H1 (cell line): ENCODE measurements at regions not wholly inside any gene's neighbourhood (a gene's known extent, or its start where the extent isn't known, plus 50 kb on each side); places are given as distances from the start of the nearest gene placed in this dataset.
A peak's percentile ranks its signal among the peaks of the same experiment; 100 is the strongest.

ENCODE experiments used
- CTCF ChIA-PET: fragments of 300-600 bp; sonication (Branson Sonifier 250); formaldehyde crosslinking; loops from one replicate; lab custom pipeline; 2021; ENCODE audit not compliant: partially characterized antibody; lab: Charles Lee
- POLR2A ChIA-PET: fragments of 300-600 bp; sonication (Branson Sonifier 250); formaldehyde crosslinking; loops from one replicate; lab custom pipeline; 2021; ENCODE audit warnings: inconsistent platforms; ENCODE audit not compliant: partially characterized antibody; lab: Charles Lee
- DNase-seq, 2 experiments: peaks; one replicate each; pipeline versions ENCODE4 v3.0.0 to v3.0.0-alpha.2; 2010 to 2022; ENCODE audit warnings: low spot score in 2 of 2, low read depth in 1 of 2, mixed read lengths in 1 of 2
- FAIRE-seq: peaks from 2 replicates; lab custom pipeline; 2011; peaks lifted over from hg19 to GRCh38; lab: Jason Lieb, UNC
- H2AFZ ChIP-seq: 2 replicates; pipeline ENCODE4 v1.8.1; 2012; ENCODE audit warnings: low read length, inconsistent platforms
- H2AK5ac ChIP-seq: 2 replicates; pipeline ENCODE4 v1.6.1; 2013; ENCODE audit warnings: low read depth, low read length
- H2BK120ac ChIP-seq: replicated peaks from 2 replicates; pipeline ENCODE3; 2013; ENCODE audit warnings: low read depth, low read length, inconsistent platforms
- H2BK12ac ChIP-seq: 2 replicates; pipeline ENCODE4 v1.6.1; 2013; ENCODE audit warnings: low read depth, low read length
- H2BK15ac ChIP-seq: 2 replicates; pipeline ENCODE4 v1.6.1; 2013; ENCODE audit warnings: low read length
- H2BK20ac ChIP-seq: 2 replicates; pipeline ENCODE4 v1.6.1; 2013; ENCODE audit warnings: low read length
- H2BK5ac ChIP-seq: 2 replicates; pipeline ENCODE4 v1.6.1; 2013; ENCODE audit warnings: low read depth, low read length
- H3K14ac ChIP-seq: 2 replicates; pipeline ENCODE4 v1.6.1; 2013; ENCODE audit warnings: inconsistent platforms; ENCODE audit not compliant: insufficient read length
- H3K18ac ChIP-seq: 2 replicates; pipeline ENCODE4 v1.6.1; 2013; ENCODE audit warnings: low read length; ENCODE audit errors: extremely low read depth
- H3K23ac ChIP-seq: 2 replicates; pipeline ENCODE4 v1.6.1; 2013; ENCODE audit warnings: inconsistent platforms; ENCODE audit not compliant: insufficient read length
- H3K23me2 ChIP-seq: 2 replicates; pipeline ENCODE4 v1.6.1; 2013; ENCODE audit warnings: low read depth, low read length
- H3K27ac ChIP-seq: 2 replicates; pipeline ENCODE4 v1.6.1; 2011; ENCODE audit warnings: low read depth, low read length, inconsistent platforms
- H3K27me3 ChIP-seq, 4 experiments: replicated peaks in 1 of 4; 1 replicate in 1 of 4; 2 replicates in 3 of 4; pipeline versions ENCODE4 v1.6.1 to v1.8.1; 2011 to 2013; ENCODE audit warnings: low read length in 3 of 4, mild to moderate bottlenecking in 3 of 4, inconsistent platforms in 2 of 4, mixed read lengths in 2 of 4, moderate library complexity in 1 of 4; ENCODE audit not compliant: control insufficient read depth in 3 of 4, insufficient read depth in 3 of 4; ENCODE audit errors: extremely low read depth in 1 of 4
- H3K36me3 ChIP-seq, 4 experiments: 2 replicates each; pipeline versions ENCODE4 v1.6.1 to v1.8.1; 2011 to 2013; ENCODE audit warnings: mild to moderate bottlenecking in 4 of 4, low read length in 3 of 4, moderate library complexity in 2 of 4, control low read depth in 1 of 4, inconsistent platforms in 1 of 4; ENCODE audit not compliant: insufficient read depth in 4 of 4, control insufficient read depth in 2 of 4
- H3K4ac ChIP-seq: replicated peaks from 2 replicates; pipeline ENCODE3; 2013; ENCODE audit warnings: low read length, low read depth, mixed read lengths, inconsistent platforms; ENCODE audit not compliant: insufficient read length
- H3K4me1 ChIP-seq, 4 experiments: replicated peaks in 1 of 4; 1 replicate in 1 of 4; 2 replicates in 3 of 4; pipeline versions ENCODE4 v1.6.1 to v1.8.1; 2011 to 2013; ENCODE audit warnings: low read length in 3 of 4, inconsistent platforms in 2 of 4, mixed read lengths in 1 of 4; ENCODE audit not compliant: insufficient read depth in 4 of 4, control insufficient read depth in 3 of 4
- H3K4me2 ChIP-seq, 2 experiments: 2 replicates each; pipeline versions ENCODE4 v1.6.1 to v1.8.1; 2011 to 2013; ENCODE audit warnings: low read depth in 2 of 2, low read length in 2 of 2, control low read depth in 1 of 2, inconsistent platforms in 1 of 2, mild to moderate bottlenecking in 1 of 2; ENCODE audit not compliant: insufficient read depth in 1 of 2
- H3K4me3 ChIP-seq, 4 experiments: fragments of 200-600, 300-600 bp in 1 of 4; sonication (generic), shearing (Covaris generic), sonication (Bioruptor Twin) in 1 of 4; 2 replicates each; pipeline versions ENCODE4 v1.5.1 to v1.8.1; 2011 to 2016; ENCODE audit warnings: low read length in 4 of 4, low read depth in 3 of 4, control low read depth in 2 of 4, inconsistent platforms in 2 of 4, mild to moderate bottlenecking in 2 of 4, mixed read lengths in 1 of 4, moderate library complexity in 1 of 4; ENCODE audit not compliant: insufficient read depth in 2 of 4; ENCODE audit errors: extremely low read depth in 1 of 4
- H3K56ac ChIP-seq: replicated peaks from 2 replicates; pipeline ENCODE3; 2013; ENCODE audit warnings: low read depth, mild to moderate bottlenecking, mixed read lengths, low read length, inconsistent platforms; ENCODE audit not compliant: insufficient read length
- H3K79me1 ChIP-seq: 2 replicates; pipeline ENCODE4 v1.6.1; 2013; ENCODE audit warnings: low read depth, low read length, control low read depth
- H3K79me2 ChIP-seq, 2 experiments: 2 replicates each; pipeline versions ENCODE4 v1.6.1 to v1.8.1; 2012 to 2013; ENCODE audit warnings: low read length in 2 of 2, mild to moderate bottlenecking in 2 of 2, inconsistent platforms in 1 of 2; ENCODE audit not compliant: insufficient read depth in 2 of 2, control insufficient read depth in 1 of 2
- H3K9ac ChIP-seq, 4 experiments: replicated peaks in 1 of 4; 1 replicate in 1 of 4; 2 replicates in 3 of 4; pipeline versions ENCODE4 v1.6.1 to v1.8.1; 2011 to 2013; ENCODE audit warnings: low read depth in 3 of 4, low read length in 3 of 4, control low read depth in 2 of 4, mild to moderate bottlenecking in 2 of 4, moderate library complexity in 2 of 4, inconsistent platforms in 1 of 4; ENCODE audit errors: extremely low read depth in 1 of 4
- H3K9me3 ChIP-seq, 2 experiments: 2 replicates each; pipeline versions ENCODE4 v1.6.1 to v1.8.1; 2012 to 2013; ENCODE audit warnings: mild to moderate bottlenecking in 2 of 2, moderate library complexity in 2 of 2, control low read depth in 1 of 2, inconsistent platforms in 1 of 2, low read depth in 1 of 2, low read length in 1 of 2, mixed read lengths in 1 of 2; ENCODE audit not compliant: insufficient read depth in 2 of 2
- H4K20me1 ChIP-seq, 2 experiments: replicated peaks in 1 of 2; 2 replicates each; pipeline versions ENCODE3 to v1.8.1; 2011 to 2013; ENCODE audit warnings: inconsistent platforms in 2 of 2, low read length in 2 of 2, mild to moderate bottlenecking in 1 of 2; ENCODE audit not compliant: insufficient read depth in 2 of 2, control insufficient read depth in 1 of 2
- H4K5ac ChIP-seq: 2 replicates; pipeline ENCODE4 v1.6.1; 2013; ENCODE audit warnings: low read length, low read depth, mixed read lengths, inconsistent platforms; ENCODE audit not compliant: insufficient read length
- H4K8ac ChIP-seq: 2 replicates; pipeline ENCODE4 v1.8.0; 2013; ENCODE audit warnings: mild to moderate bottlenecking, moderate library complexity, low read length, inconsistent platforms; ENCODE audit not compliant: insufficient read depth; ENCODE audit errors: extremely low read depth
- H4K91ac ChIP-seq: replicated peaks from 2 replicates; pipeline ENCODE3; 2013; ENCODE audit warnings: low read length, mixed read lengths, inconsistent platforms; ENCODE audit not compliant: insufficient read length
- EZH2 ChIP-seq: fragments of 200-600 bp; sonication (generic); IDR thresholded peaks from 2 replicates; pipeline ENCODE4 v1.7.1; 2012; ENCODE audit warnings: low read depth, mild to moderate bottlenecking, moderate library complexity, low read length, inconsistent platforms; ENCODE audit not compliant: severe bottlenecking
- KDM4A ChIP-seq: IDR thresholded peaks from one replicate; pipeline ENCODE4 v1.7.1; 2012; ENCODE audit warnings: low read depth, mild to moderate bottlenecking, moderate library complexity, low read length, inconsistent platforms; ENCODE audit not compliant: severe bottlenecking
- RBBP5 ChIP-seq: IDR thresholded peaks from 2 replicates; pipeline ENCODE4 v1.7.1; 2012; ENCODE audit warnings: low read depth, mild to moderate bottlenecking, inconsistent platforms, low read length, moderate library complexity, borderline replicate concordance
- SIN3A ChIP-seq, 2 experiments: IDR thresholded peaks in 1 of 2; conservative IDR thresholded peaks in 1 of 2; 2 replicates each; pipeline ENCODE4 v1.6.1; 2011 to 2012; ENCODE audit warnings: low read length in 2 of 2, improper control_type of control experiment in 1 of 2, low read depth in 1 of 2, mild to moderate bottlenecking in 1 of 2
- SUZ12 ChIP-seq: fragments of 200-600 bp; sonication (generic); IDR thresholded peaks from 2 replicates; pipeline ENCODE4 v1.6.1; 2012; ENCODE audit warnings: mild to moderate bottlenecking, inconsistent platforms, low read length, moderate library complexity, mixed read lengths
- TAF1 ChIP-seq: IDR thresholded peaks from 2 replicates; pipeline ENCODE4 v1.6.1; 2011; ENCODE audit warnings: mild to moderate bottlenecking, low read depth, low read length
- WGBS, 2 experiments: shearing (Covaris generic) in 1 of 2; methylation state at CpG; one replicate each; pipeline versions ENCODE4 v1.1.6 to v1.1.7; 2013 to 2015; ENCODE audit warnings: low lambda C conversion rate in 2 of 2, mixed read lengths in 2 of 2, inconsistent platforms in 1 of 2, low coverage in 1 of 2, missing lambda C conversion rate in 1 of 2; ENCODE audit not compliant: insufficient replicate concordance in 2 of 2, insufficient coverage in 1 of 2, insufficient read length in 1 of 2; ENCODE audit errors: extremely low coverage in 1 of 2, missing lambda C conversion rate in 1 of 2; 5-methylcytosine and 5-hydroxymethylcytosine counted together

DNA sequence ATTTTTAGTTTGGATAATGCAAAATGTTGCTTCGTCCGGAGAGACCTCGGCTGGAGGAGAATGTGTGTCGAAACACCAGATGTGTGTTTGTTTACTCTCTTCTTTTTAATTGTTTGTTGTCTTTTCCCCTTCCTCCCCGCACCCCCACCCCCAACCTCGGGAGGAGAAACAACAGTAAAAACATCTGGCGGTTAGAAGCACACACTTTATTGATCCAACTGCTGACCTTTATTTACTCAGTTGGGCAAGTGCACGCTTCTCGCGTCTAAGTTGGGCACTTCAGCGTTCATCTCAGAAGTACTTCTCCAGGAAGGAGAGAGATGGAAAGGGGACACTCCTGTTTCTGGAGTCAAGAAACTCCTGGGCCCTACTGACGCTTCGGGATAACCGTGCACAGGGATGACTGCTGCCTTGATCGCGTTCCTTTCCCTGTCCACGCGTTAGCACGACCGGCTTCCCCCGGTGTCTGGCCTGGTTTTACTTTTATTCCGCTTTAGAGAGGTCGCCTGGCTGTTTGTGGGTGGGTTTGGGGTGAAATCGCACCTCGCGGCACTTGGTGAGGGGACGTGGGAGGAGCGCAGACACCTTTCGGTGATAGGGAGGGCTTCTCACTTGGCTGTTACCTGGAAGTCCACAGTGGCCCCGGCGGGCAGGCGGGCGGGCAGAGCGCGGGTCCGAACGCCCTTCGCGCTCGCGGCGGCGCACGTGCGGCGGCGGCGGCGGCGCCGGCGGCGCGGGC is 168.3 kb upstream of the PPP1R3A start:
- H2AFZ ChIP-seq: no peak overlapping the region
- no peak overlapping the region for H2BK120ac ChIP-seq
- POLR2A ChIA-PET: interaction anchor here (0.6 kb wide), 1 partner anchor 97 kb away, joined by 3 read pairs; no protein-coding TSS in a partner anchor
- no peak overlapping the region for H4K5ac ChIP-seq
- WGBS, 2 experiments: 2% methylated on average over 54 of the region's 54 CpGs; no CpG with 5 or more reads in 1 of the 2 experiments
- H3K23ac ChIP-seq: no peak overlapping the region
- FAIRE-seq (no peak), DNase-seq (peak in 1 of 2 experiments; percentile 56)
- H3K9ac ChIP-seq: 0 out of 7 replicates have a peak overlapping the region, but pooled peaks of 1 of the 4 experiments have one; percentile 30
- H3K27me3 ChIP-seq: peaks cover 34 to 69% (median 55%) of the 10 kb centered on the region in 4 experiments
- peaks cover 3 to 12% (median 7%) of the 10 kb centered on the region in 4 experiments for H3K4me1 ChIP-seq
- H3K4me2 ChIP-seq: peak overlapping the region; percentile 83 to 100
- H3K9me3 ChIP-seq: no peaks in the 10 kb centered on the region
- no peak overlapping the region for H2BK12ac ChIP-seq
- CTCF ChIA-PET: no interaction called here
- H3K56ac ChIP-seq: no peak overlapping the region
- no peak overlapping the region for H3K18ac ChIP-seq
- H4K8ac ChIP-seq: no peak overlapping the region
- peaks cover 40% of the 10 kb centered on the region for H3K23me2 ChIP-seq
- H2BK15ac ChIP-seq: no peak overlapping the region
- H2BK5ac ChIP-seq: no peak overlapping the region
- no peaks in the 10 kb centered on the region; a peak in 1 of 8 replicates for H3K36me3 ChIP-seq
- no peaks in the 10 kb centered on the region for H3K79me1 ChIP-seq
- H3K79me2 ChIP-seq: no peaks in the 10 kb centered on the region
- no peak overlapping the region for H3K14ac ChIP-seq
- H4K20me1 ChIP-seq: no peaks in the 10 kb centered on the region
- peak overlapping the region; percentile 62 to 71 (median 69) for H3K4me3 ChIP-seq
- H4K91ac ChIP-seq: no peak overlapping the region
- no peak overlapping the region for H3K4ac ChIP-seq
- H3K27ac ChIP-seq: no peak overlapping the region
- H2BK20ac ChIP-seq: no peak overlapping the region
- no peak overlapping the region for H2AK5ac ChIP-seq
- TF ChIP-seq SUZ12: peak; percentile 79
- no peak for TF ChIP-seq TAF1
- TF ChIP-seq RBBP5: no peak
- TF ChIP-seq SIN3A (conservative IDR thresholded peaks at IDR 0.05 in 1 of 2, IDR thresholded peaks at IDR 0.05 in 1 of 2; ENCODE audit: low read depth in 1 of 2, low read length in 2 of 2): peak in 1 of 2 experiments; percentile 6; a peak in 1 of 4 replicates
- peak; percentile 13 for TF ChIP-seq KDM4A
- TF ChIP-seq EZH2: peak; percentile 83
- TF ChIP-seq, all 59 proteins: peak for 4
